MM.1S (cell line): ENCODE measurements at regions not wholly inside any gene's neighbourhood (a gene's known extent, or its start where the extent isn't known, plus 50 kb on each side); places are given as distances from the start of the nearest gene placed in this dataset.

Experiments
- EZH2 ChIP-seq: fragments of 300-600 bp; sonication (generic); optimal IDR thresholded peaks from 2 replicates; pipeline ENCODE3; 2017; ENCODE audit warnings: low read depth, mild to moderate bottlenecking, antibody characterized with exemption, low read length, mixed read lengths
- EZH2phosphoT487 ChIP-seq: fragments of 300-600 bp; sonication (generic); IDR thresholded peaks from 2 replicates; pipeline ENCODE4 v1.6.1; 2018; ENCODE audit warnings: antibody characterized with exemption, low read length
- TF ChIP-seq, protein P1 (sequence below): fragments of 300-600 bp; sonication (generic); IDR thresholded peaks from 2 replicates; pipeline ENCODE4 v1.5.1; 2016; ENCODE audit warnings: antibody characterized with exemption, low read length, mixed read lengths

DNA sequence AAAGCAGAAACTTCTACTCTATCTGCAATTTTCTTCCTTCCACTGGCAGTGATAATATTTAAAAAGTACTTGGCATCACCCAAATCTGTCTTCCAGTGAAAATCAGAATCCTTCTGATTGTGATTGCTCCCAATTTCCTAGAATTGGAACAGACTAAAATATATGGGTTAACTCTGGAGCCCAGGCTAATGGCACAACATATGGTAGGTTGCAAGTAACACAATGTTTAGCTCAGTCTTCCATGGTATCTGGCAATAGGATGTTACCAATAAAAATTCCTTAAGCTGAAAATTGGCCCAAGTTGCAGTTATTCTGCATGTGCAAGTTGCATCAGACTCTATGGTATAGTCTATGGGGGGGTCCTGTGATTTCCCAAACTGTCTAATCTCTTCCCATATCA, 273.5 kb upstream of the ADAMTS9 start:
- TF ChIP-seq, protein P1, sequence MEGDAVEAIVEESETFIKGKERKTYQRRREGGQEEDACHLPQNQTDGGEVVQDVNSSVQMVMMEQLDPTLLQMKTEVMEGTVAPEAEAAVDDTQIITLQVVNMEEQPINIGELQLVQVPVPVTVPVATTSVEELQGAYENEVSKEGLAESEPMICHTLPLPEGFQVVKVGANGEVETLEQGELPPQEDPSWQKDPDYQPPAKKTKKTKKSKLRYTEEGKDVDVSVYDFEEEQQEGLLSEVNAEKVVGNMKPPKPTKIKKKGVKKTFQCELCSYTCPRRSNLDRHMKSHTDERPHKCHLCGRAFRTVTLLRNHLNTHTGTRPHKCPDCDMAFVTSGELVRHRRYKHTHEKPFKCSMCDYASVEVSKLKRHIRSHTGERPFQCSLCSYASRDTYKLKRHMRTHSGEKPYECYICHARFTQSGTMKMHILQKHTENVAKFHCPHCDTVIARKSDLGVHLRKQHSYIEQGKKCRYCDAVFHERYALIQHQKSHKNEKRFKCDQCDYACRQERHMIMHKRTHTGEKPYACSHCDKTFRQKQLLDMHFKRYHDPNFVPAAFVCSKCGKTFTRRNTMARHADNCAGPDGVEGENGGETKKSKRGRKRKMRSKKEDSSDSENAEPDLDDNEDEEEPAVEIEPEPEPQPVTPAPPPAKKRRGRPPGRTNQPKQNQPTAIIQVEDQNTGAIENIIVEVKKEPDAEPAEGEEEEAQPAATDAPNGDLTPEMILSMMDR, result no peak
- TF ChIP-seq EZH2phosphoT487, result no peak
- TF ChIP-seq EZH2, result no peak
